ENCODE measurements at regions not wholly inside any gene's neighbourhood (a gene's known extent, or its start where the extent isn't known, plus 50 kb on each side); places are given as distances from the start of the nearest gene placed in this dataset.

DNA sequence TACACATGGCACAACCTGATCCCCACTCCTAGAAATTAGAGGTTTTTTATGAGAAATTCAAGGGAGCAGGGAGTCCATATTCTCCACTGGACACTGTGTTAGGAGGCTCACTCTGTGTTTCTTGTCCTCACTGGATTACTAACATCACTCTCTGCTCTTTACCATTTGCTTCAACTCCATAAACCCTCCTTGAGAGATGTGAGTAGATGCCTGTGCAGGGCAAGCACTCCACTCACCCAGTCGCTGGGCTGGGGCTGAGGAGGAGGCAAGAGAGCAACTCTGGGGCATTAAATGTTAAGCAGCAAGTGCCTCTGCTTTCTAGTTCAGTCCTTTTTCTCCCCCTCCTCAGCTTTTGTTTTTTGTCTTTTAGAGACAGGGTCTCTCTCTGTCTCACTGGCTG is 115.1 kb downstream of the LARP7 start:
- TF ChIP-seq GATA1 (IDR thresholded peaks at IDR 0.05; ENCODE audit: low read depth, low read length), result no peak
- TF ChIP-seq POLR2A (IDR thresholded peaks at IDR 0.05; ENCODE audit: low read length), result no peak
- no peak for DNase-seq

DNA sequence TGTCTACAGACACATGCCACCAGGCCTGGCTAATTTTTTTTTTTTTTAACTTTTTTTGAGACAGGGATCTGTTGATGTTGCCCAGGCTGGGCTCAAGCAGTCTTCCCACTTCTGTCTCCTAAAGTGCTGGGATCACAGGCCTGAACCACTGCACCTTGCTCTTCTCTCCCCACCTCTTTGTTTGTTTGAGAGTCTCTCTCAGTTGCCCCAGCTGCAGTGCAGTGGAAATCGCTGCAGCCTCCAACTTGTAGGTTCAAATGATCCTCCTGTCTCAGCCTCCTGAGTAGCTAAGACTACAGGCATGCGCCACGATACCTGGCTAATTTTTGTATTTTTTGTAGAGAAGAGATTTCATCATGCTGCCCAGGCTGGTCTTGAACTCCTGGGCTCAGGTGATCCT is 115.6 kb downstream of the LARP7 start:
- no peak for DNase-seq
- TF ChIP-seq GATA1 (IDR thresholded peaks at IDR 0.05; ENCODE audit: low read depth, low read length) (no peak), POLR2A (IDR thresholded peaks at IDR 0.05; ENCODE audit: low read length) (no peak)

DNA sequence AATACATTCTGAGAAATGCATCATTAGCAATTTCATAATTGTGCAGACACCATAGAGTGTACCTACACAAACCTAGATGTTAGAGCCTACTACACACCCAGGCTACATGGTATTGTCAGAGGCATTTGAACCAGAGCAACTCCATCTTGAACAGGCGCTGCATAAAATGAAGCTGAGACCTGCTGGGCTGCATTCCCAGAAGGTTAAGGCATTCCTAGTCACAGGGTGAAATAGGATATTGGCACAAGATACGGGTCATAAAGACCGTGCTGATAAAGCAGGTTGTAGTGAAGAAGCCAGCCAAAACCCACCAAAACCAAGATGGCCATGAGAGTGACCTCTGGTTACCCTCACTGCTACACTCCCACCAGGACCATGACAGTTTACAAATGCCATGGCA is 116.4 kb downstream of the LARP7 start:
- DNase-seq, result no peak
- TF ChIP-seq GATA1 (IDR thresholded peaks at IDR 0.05; ENCODE audit: low read depth, low read length), result no peak

DNA sequence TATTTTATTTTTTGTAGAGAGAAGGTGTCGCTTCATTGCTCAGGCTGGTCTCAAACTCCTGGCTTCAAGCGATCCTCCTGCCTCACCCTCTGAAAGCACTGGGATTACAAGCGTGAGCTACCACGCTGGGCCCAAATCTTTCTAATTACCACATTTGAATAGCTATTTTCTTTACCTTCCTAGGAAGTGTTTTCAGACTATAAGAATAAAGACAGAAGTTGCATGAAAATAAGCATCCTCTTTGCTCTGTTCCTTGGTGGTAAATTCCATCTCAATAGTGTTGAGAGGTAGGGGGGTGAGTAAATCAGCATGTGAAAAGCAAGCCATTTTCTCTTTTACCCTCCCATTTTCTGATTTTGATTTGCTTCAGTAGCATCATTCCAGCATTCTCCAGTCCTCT is 122.4 kb downstream of the LARP7 start:
- TF ChIP-seq POLR2A (IDR thresholded peaks at IDR 0.05; ENCODE audit: low read length), result no peak
- DNase-seq, result no peak

DNA sequence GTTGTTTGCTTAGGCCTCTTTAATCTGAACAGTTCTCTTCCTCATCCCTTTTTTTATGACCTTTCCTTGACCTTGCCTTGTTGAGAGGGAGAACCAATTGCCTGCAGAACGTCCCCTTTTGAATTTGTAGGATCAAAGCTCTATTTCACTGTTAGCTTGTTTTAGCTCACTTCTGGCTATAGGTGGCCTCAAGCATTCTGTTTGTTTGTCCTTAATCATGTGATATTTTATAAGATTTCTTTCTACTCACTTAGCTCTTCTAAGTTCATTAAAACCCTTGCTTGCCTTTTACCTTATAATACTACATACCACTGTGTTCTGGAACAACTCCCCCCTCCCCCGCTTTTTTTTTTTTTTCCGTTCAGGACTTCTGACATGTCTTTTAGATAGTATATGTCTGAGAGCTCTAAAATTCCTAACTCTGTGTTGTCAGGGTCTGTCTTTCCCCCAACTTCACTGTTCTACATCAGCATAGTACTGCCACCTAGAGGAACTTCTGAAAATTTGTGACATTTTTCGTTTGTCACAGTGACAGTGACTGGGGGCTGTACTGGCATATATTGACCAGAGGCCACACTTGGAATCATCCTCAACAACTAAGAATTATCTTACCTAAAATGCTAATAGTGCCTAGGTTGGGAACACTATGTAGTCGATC is 128.5 kb downstream of the LARP7 start:
- DNase-seq, result peak; percentile 39 to 48
- TF ChIP-seq POLR2A (IDR thresholded peaks at IDR 0.05; ENCODE audit: low read length) (no peak), GATA1 (IDR thresholded peaks at IDR 0.05; ENCODE audit: low read depth, low read length) (no peak)

DNA sequence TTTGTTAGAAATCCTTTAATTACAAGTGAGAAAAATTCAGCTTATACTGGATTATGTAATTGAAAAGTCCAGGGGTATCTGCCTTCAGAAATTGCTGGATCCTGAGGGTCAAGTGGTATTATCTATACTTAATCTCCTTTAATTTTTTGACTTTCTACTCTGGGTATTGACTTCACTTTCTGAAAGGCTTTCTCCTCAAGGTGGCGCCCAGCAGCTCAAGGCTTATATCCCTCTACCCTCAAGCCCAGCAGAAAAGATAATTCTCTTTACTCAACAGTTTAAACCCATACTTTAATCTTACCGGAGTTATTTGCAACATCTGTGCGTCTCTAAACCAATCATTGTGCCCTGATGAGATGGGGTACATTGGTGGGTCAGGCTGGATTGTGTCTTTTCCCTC is 129.5 kb downstream of the LARP7 start:
- TF ChIP-seq POLR2A (IDR thresholded peaks at IDR 0.05; ENCODE audit: low read length) (no peak), GATA1 (IDR thresholded peaks at IDR 0.05; ENCODE audit: low read depth, low read length) (no peak)
- peak; percentile 2 to 8 for DNase-seq

DNA sequence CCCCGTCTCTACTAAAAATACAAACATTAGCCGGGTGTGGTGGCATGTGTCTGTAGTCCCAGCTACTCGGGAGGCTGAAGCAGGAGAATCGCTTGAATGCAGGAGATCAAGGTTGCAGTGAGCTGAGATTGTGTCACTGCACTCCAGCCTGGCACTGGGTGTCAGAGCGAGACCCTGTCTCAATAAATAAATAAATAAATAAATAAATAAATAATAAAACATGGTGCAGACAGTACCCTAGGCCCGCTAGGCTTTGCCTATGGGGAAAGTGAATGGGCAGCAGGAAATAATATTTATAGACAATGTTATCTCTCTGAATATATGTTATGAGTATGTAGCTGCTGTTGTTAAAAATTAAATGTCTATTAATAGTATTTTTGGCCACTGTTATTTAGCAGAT is 130.4 kb downstream of the LARP7 start:
- TF ChIP-seq POLR2A (IDR thresholded peaks at IDR 0.05; ENCODE audit: low read length) (no peak), GATA1 (IDR thresholded peaks at IDR 0.05; ENCODE audit: low read depth, low read length) (no peak)

DNA sequence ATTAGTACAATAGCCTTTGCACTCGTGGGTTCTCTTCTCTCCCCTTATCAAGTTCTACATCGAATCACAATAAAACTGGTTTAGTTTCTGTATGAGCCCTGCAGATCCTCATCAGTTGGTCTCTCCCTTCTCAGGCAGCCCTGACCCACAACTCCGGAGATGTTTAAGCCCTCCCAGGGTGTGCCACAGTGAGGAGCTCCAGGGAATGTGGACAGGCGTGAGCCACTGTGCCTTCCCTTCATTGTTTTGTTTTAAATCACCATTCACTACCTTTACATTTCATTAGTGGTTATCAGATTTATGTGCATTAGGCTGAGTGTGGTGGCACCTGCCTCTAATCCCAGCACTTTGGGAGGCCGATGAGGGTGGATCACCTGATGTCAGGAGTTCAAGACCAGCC is 133.2 kb downstream of the LARP7 start:
- TF ChIP-seq POLR2A (IDR thresholded peaks at IDR 0.05; ENCODE audit: low read length) (no peak), GATA1 (IDR thresholded peaks at IDR 0.05; ENCODE audit: low read depth, low read length) (no peak)
- DNase-seq, result no peak

More for the DNA sequence above, 130.4 kb downstream of the LARP7 start:
- DNase-seq, result no peak

DNA sequence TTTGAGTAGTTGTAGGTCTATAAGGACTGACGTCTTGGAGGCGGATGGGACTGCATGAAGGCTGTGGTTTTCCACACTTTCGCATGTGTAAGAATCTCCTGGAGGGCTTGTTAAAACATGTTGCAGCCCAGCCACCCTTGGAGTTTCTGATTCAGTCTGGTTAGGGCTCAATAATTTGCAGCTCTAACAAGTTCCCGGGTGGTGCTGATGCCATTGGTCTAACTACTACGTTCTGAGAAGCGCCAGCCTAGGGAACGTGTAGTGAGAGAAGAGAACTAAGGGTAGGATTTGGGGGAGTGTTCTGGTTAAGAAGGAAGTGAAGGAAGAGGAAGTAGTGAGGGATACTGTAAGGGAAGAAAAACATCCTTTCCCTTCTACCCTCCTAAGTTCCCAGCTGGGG is 138.9 kb downstream of the LARP7 start:
- TF ChIP-seq GATA1 (IDR thresholded peaks at IDR 0.05; ENCODE audit: low read depth, low read length), result no peak
- TF ChIP-seq POLR2A (IDR thresholded peaks at IDR 0.05; ENCODE audit: low read length), result no peak
- no peak for DNase-seq

DNA sequence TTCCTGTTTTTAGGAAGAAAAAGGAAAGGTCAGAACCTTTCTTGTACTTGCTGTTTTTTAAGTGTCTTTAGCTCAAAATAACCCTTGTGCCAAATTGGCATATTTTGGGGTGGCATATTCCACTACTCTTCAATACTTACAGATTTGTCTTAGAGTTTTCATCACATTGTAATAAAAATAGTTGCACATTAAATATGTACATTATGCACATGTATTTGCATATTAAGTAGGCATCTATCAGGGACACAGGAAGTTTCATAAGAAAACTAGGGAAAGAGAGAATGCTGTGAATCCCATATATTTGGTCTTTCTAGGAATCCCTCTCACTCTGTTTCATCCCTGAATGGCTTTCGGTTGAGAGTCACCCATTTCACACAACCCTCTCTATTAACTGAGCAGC is 139.6 kb downstream of the LARP7 start:
- no peak for TF ChIP-seq POLR2A (IDR thresholded peaks at IDR 0.05; ENCODE audit: low read length)
- no peak for DNase-seq

DNA sequence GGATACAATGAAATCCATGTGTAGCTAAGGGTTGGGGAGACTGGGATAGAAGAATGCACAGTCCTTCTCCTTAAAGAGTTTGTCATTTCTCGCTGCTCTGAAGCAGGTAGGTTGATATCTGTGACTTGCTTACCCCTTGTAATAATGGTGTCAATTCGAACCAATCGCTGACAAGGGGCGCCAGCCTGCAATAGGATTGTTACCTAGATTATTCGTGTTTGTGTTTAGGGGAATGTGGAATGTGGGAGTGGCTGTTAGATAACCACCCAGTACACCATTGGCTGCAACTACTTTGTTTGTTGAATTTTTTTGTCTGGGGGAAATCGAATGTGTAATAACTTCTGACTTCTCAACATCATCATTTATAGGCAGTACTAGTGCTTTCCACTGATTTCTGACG is 141.6 kb downstream of the LARP7 start:
- no peak for TF ChIP-seq GATA1 (IDR thresholded peaks at IDR 0.05; ENCODE audit: low read depth, low read length)
- no peak for TF ChIP-seq POLR2A (IDR thresholded peaks at IDR 0.05; ENCODE audit: low read length)
- no peak for DNase-seq

DNA sequence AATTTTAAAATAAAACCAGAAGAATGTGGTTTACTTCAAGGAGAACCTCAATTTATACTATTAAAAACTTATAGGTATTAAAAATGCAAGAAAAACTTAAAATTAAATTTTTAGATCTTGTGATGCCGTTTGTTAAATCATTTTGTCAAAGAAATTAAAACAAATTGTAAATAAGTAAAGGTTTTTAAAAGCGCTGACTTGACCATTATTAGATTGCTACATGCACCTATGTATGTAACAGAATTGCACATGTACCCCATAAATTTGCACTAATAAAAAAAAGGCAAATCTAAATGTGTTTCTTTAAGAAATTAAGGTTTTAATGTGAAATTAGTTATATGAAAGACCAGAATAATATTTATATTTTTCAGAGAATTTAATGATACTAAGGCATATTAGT is 156.1 kb downstream of the LARP7 start:
- TF ChIP-seq POLR2A (IDR thresholded peaks at IDR 0.05; ENCODE audit: low read length) (no peak), GATA1 (IDR thresholded peaks at IDR 0.05; ENCODE audit: low read depth, low read length) (no peak)
- DNase-seq, result no peak

DNA sequence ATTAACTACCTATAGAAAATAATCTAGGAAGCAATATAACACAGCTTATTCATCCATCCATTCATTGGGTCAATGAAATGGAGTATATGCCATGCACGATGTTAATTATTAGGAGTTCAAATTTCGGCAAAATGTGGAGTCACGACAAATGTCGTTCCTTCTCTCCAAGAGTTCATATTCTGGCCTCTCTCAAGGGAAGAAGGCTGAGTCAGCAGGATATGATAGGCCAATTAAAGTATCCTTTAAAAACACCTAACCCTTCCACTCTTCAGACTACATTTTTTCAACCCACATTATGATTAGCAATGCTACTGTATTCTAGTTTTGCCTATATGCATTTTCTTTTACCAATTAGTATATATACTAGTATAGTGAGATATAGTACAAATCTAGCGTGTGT is 163.1 kb downstream of the LARP7 start:
- no peak for TF ChIP-seq GATA1 (IDR thresholded peaks at IDR 0.05; ENCODE audit: low read depth, low read length)
- TF ChIP-seq POLR2A (IDR thresholded peaks at IDR 0.05; ENCODE audit: low read length), result no peak
- no peak for DNase-seq

DNA sequence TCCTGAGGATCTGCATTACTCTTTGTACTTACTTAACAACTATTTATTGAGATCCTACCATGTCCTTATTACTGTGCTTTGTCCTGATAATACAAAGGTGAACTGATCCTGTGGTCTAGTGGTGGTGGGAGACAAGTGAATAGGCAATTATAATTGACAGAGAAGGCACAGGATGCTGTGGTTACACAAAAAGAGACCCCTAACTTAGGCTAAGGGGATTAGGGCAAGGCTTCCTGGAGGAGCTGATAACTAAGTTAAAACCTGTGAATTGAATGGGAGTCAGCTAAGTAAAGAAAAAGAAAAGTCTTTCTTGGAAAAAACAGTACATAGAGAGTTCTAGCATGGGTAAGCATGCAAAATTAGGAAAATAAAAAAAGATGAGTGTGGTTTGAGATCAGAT is 164.4 kb downstream of the LARP7 start:
- no peak for DNase-seq
- TF ChIP-seq POLR2A (IDR thresholded peaks at IDR 0.05; ENCODE audit: low read length) (no peak), GATA1 (IDR thresholded peaks at IDR 0.05; ENCODE audit: low read depth, low read length) (no peak)

DNA sequence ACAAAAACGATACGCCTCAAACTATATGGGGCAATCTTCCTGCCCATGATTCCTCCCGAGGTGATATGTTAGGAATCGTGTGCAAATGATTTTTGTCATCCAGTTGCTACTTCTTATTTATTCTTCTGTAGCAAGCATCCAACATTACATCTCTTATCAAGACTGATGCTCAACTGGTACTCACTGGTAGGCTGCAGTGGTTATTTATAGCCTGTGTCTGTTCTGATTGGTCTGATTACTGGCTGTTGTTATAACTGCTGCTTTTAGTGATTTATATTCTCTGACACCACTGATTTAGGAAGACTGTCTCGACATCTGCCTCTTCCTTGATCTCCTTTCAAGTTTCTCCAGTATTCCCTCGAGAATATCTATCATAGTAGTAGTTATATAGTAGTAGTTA is 165.8 kb downstream of the LARP7 start:
- no peak for TF ChIP-seq POLR2A (IDR thresholded peaks at IDR 0.05; ENCODE audit: low read length)
- TF ChIP-seq GATA1 (IDR thresholded peaks at IDR 0.05; ENCODE audit: low read depth, low read length), result no peak
- DNase-seq, result no peak

DNA sequence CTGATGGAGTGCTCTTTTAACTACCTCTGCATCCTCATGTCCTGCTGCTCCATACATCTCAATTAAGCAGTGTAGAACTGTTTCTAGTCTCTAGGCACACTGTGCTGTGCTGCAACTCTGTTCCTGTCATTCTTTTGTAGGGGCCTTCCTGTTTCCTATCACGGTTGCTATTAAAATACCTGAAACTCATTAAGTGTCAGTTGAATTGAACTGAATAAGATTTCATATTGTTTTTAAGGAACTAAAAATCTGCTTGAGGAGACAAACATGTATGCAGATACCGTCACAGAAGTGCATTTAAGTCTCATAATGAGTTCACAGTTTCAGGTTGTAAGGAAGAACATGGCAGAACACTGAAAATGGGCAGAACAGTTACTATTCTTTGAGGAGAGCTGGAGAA is 170.1 kb downstream of the LARP7 start:
- no peak for TF ChIP-seq GATA1 (IDR thresholded peaks at IDR 0.05; ENCODE audit: low read depth, low read length)
- TF ChIP-seq POLR2A (IDR thresholded peaks at IDR 0.05; ENCODE audit: low read length), result no peak
- no peak for DNase-seq
